Keratinocyte (primary cell): ENCODE measurements at regions not wholly inside any gene's neighbourhood (a gene's known extent, or its start where the extent isn't known, plus 50 kb on each side); places are given as distances from the start of the nearest gene placed in this dataset.

Experiments
- DNase-seq: peaks from one replicate; pipeline ENCODE4 v3.0.0-alpha.2; 2011; ENCODE audit warnings: low read depth, missing footprints, low spot score
- FAIRE-seq: peaks from 2 replicates; lab custom pipeline; 2011; peaks lifted over from hg19 to GRCh38; lab: Jason Lieb, UNC
- H2AFZ ChIP-seq: 2 replicates; pipeline ENCODE4 v1.6.0; 2012; ENCODE audit warnings: low read length, control low read depth, inconsistent platforms; ENCODE audit not compliant: control insufficient read depth
- H3K27ac ChIP-seq: 2 replicates; pipeline ENCODE4 v1.5.1; 2011; ENCODE audit warnings: low read length; ENCODE audit not compliant: control insufficient read depth, insufficient read depth
- H3K27me3 ChIP-seq: 3 replicates; pipeline ENCODE4 v1.6.0; 2011; ENCODE audit warnings: low read length; ENCODE audit not compliant: control insufficient read depth, insufficient read depth; ENCODE audit errors: extremely low read depth
- H3K36me3 ChIP-seq, 2 experiments: 2 replicates in 1 of 2; 3 replicates in 1 of 2; pipeline ENCODE4 v1.5.1; 2011; ENCODE audit warnings: low read length in 2 of 2, mild to moderate bottlenecking in 1 of 2; ENCODE audit not compliant: control insufficient read depth in 2 of 2, insufficient read depth in 2 of 2; ENCODE audit errors: extremely low read depth in 1 of 2
- H3K4me1 ChIP-seq: 3 replicates; pipeline ENCODE4 v1.5.1; 2011; ENCODE audit warnings: low read length; ENCODE audit not compliant: control insufficient read depth, insufficient read depth; ENCODE audit errors: extremely low read depth
- H3K4me2 ChIP-seq: 3 replicates; pipeline ENCODE4 v1.6.0; 2011; ENCODE audit warnings: low read depth, low read length; ENCODE audit not compliant: control insufficient read depth, insufficient read depth; ENCODE audit errors: extremely low read depth
- H3K4me3 ChIP-seq, 3 experiments: fragments of 200-600 bp in 1 of 3; sonication (generic) in 1 of 3; 2 replicates in 2 of 3; 3 replicates in 1 of 3; pipeline ENCODE4 v1.5.1; 2011 to 2016; ENCODE audit warnings: low read length in 3 of 3, mild to moderate bottlenecking in 3 of 3, control low read depth in 2 of 3, inconsistent platforms in 1 of 3, low read depth in 1 of 3, mixed read lengths in 1 of 3, mixed run types in 1 of 3, moderate library complexity in 1 of 3; ENCODE audit not compliant: control insufficient read depth in 2 of 3, insufficient read depth in 2 of 3; ENCODE audit errors: extremely low read depth in 1 of 3
- H3K79me2 ChIP-seq: 2 replicates; pipeline ENCODE4 v1.6.0; 2012; ENCODE audit warnings: low read length; ENCODE audit not compliant: control insufficient read depth, insufficient read depth
- H3K9ac ChIP-seq: 3 replicates; pipeline ENCODE4 v1.6.0; 2011; ENCODE audit warnings: low read length; ENCODE audit not compliant: control insufficient read depth, insufficient read depth; ENCODE audit errors: extremely low read depth
- H3K9me1 ChIP-seq: 3 replicates; pipeline ENCODE4 v1.6.0; 2011; ENCODE audit warnings: low read length; ENCODE audit not compliant: control insufficient read depth, insufficient read depth; ENCODE audit errors: extremely low read depth
- H3K9me3 ChIP-seq: 2 replicates; pipeline ENCODE4 v1.5.1; 2012; ENCODE audit warnings: low read depth, low read length; ENCODE audit not compliant: control insufficient read depth
- H4K20me1 ChIP-seq: 3 replicates; pipeline ENCODE4 v1.6.0; 2011; ENCODE audit warnings: low read length; ENCODE audit not compliant: control insufficient read depth, insufficient read depth; ENCODE audit errors: extremely low read depth
- CTCF ChIP-seq, 3 experiments: IDR thresholded peaks in 1 of 3; conservative IDR thresholded peaks in 1 of 3; optimal IDR thresholded peaks in 1 of 3; 2 replicates in 2 of 3; 3 replicates in 1 of 3; pipeline versions ENCODE3 to v1.5.1; 2011; ENCODE audit warnings: low read length in 3 of 3, mild to moderate bottlenecking in 3 of 3, moderate library complexity in 2 of 3, control low read depth in 1 of 3, inconsistent platforms in 1 of 3; ENCODE audit not compliant: insufficient read depth in 2 of 3; ENCODE audit errors: extremely low read depth in 1 of 3
- EZH2 ChIP-seq: IDR thresholded peaks from one replicate; pipeline ENCODE4 v1.6.1; 2012; ENCODE audit warnings: inconsistent platforms, mild to moderate bottlenecking, low read length, moderate library complexity
- dilution Hi-C: fragments of 300-500 bp; cut with MboI; formaldehyde crosslinking; loops from one replicate; pipeline ENCODE4 v1.7.0; 2020; ENCODE audit warnings: low sequenced_read_pairs; ENCODE audit not compliant: extremely low pct_ligation_motif_present

- Histone ChIP-seq H3K36me3 (no peaks in the 10 kb centered on the region), H3K27me3 (no peaks in the 10 kb centered on the region), H3K9ac (no peak overlapping the region), H3K9me1 (no peaks in the 10 kb centered on the region), H3K4me2 (no peak overlapping the region), H2AFZ (no peak overlapping the region), H3K4me3 (no peak overlapping the region), H3K4me1 (no peaks in the 10 kb centered on the region), H3K27ac (no peak overlapping the region), H3K9me3 (peaks cover 4% of the 10 kb centered on the region), H4K20me1 (no peaks in the 10 kb centered on the region), H3K79me2 (no peaks in the 10 kb centered on the region)
- no peak for DNase-seq
- dilution Hi-C loops, result no loop called here
- FAIRE-seq, result no peak
- TF ChIP-seq EZH2 (no peak), CTCF (optimal IDR thresholded peaks at IDR 0.05 in 1 of 3, IDR thresholded peaks at IDR 0.05 in 1 of 3, conservative IDR thresholded peaks at IDR 0.05 in 1 of 3; ENCODE audit: extremely low read depth in 1 of 3, insufficient read depth in 2 of 3, low read length in 3 of 3) (no peak)
Measured at GRCh38 chr22:49636214-49636613, 191.5 kb downstream of the BRD1 start.

GRCh38 chr22:49634006-49634772, 193.5 kb downstream of the BRD1 start:
- DNase-seq (no peak), FAIRE-seq (no peak)
- dilution Hi-C loops, result no loop called here
- no peak for TF ChIP-seq EZH2
- no peak for TF ChIP-seq CTCF (optimal IDR thresholded peaks at IDR 0.05 in 1 of 3, IDR thresholded peaks at IDR 0.05 in 1 of 3, conservative IDR thresholded peaks at IDR 0.05 in 1 of 3; ENCODE audit: extremely low read depth in 1 of 3, insufficient read depth in 2 of 3, low read length in 3 of 3)
- no peaks in the 10 kb centered on the region for H3K9me1 ChIP-seq
- H3K9ac ChIP-seq, result no peak overlapping the region
- H4K20me1 ChIP-seq, result no peaks in the 10 kb centered on the region
- H3K4me1 ChIP-seq, result no peaks in the 10 kb centered on the region
- H3K36me3 ChIP-seq, result no peaks in the 10 kb centered on the region
- H2AFZ ChIP-seq, result no peak overlapping the region
- no peaks in the 10 kb centered on the region for H3K79me2 ChIP-seq
- H3K27ac ChIP-seq, result no peak overlapping the region
- no peak overlapping the region for H3K4me2 ChIP-seq
- H3K4me3 ChIP-seq, result no peak overlapping the region
- H3K27me3 ChIP-seq, result no peaks in the 10 kb centered on the region
- no peaks in the 10 kb centered on the region for H3K9me3 ChIP-seq
